Upper lobe of right lung (tissue), 1 donor: ENCODE measurements at regions not wholly inside any gene's neighbourhood (a gene's known extent, or its start where the extent isn't known, plus 50 kb on each side); places are given as distances from the start of the nearest gene placed in this dataset.

Experiments
- ATAC-seq: fragments of 200-7000 bp; cut with Tn5 transposase; one replicate; pipeline ENCODE4 v1.9.1; 2020; ENCODE audit warnings: mild to moderate bottlenecking, moderate library complexity
- DNase-seq: peaks from one replicate; pipeline ENCODE4 v3.0.0-alpha.2; 2020
- H3K27ac ChIP-seq: fragments of 200-600 bp; one replicate; pipeline ENCODE4 v1.8.0; 2022
- H3K27me3 ChIP-seq: fragments of 200-600 bp; one replicate; pipeline ENCODE4 v1.8.0; 2022; ENCODE audit warnings: mild to moderate bottlenecking
- H3K36me3 ChIP-seq: fragments of 200-600 bp; one replicate; pipeline ENCODE4 v1.8.0; 2022
- H3K4me1 ChIP-seq: fragments of 200-600 bp; one replicate; pipeline ENCODE4 v1.8.0; 2022
- H3K4me3 ChIP-seq: fragments of 200-600 bp; one replicate; pipeline ENCODE4 v1.8.0; 2022; ENCODE audit warnings: mild to moderate bottlenecking
- H3K9me3 ChIP-seq: fragments of 200-600 bp; one replicate; pipeline ENCODE4 v1.8.0; 2022
- CTCF ChIP-seq: fragments of 200-600 bp; IDR thresholded peaks from one replicate; pipeline ENCODE4 v1.8.0; 2022; ENCODE audit warnings: antibody characterized with exemption
- intact Hi-C: fragments of 100-400 bp; cut with DNase I; formaldehyde crosslinking; loops from one replicate; pipeline ENCODE4 v1.11.0; 2022
- donor health status: DM: no; HTN: yes; CAD: no; lungs with severe emphysema.

- H3K36me3 ChIP-seq, result no peaks in the 10 kb centered on the region
- no peak overlapping the region for H3K4me3 ChIP-seq
- TF ChIP-seq CTCF, result no peak
- ATAC-seq (no peak), DNase-seq (no peak)
- H3K9me3 ChIP-seq, result no peaks in the 10 kb centered on the region
- H3K27me3 ChIP-seq, result no peaks in the 10 kb centered on the region
- intact Hi-C loops, result no loop called here
- H3K27ac ChIP-seq, result no peak overlapping the region
- H3K4me1 ChIP-seq, result no peaks in the 10 kb centered on the region
Measured at GRCh38 chr9:108486831-108487230, 369.0 kb downstream of the ACTL7B start.

GRCh38 chr9:108484468-108484867, 371.3 kb downstream of the ACTL7B start:
- Histone ChIP-seq H3K27me3 (no peaks in the 10 kb centered on the region), H3K9me3 (no peaks in the 10 kb centered on the region), H3K27ac (no peak overlapping the region), H3K4me1 (no peaks in the 10 kb centered on the region), H3K36me3 (no peaks in the 10 kb centered on the region), H3K4me3 (no peak overlapping the region)
- ATAC-seq (no peak), DNase-seq (no peak)
- intact Hi-C loops, result no loop called here
- no peak for TF ChIP-seq CTCF

GRCh38 chr9:108483676-108484075, 372.1 kb downstream of the ACTL7B start:
- Histone ChIP-seq H3K27ac (no peak overlapping the region), H3K4me1 (no peaks in the 10 kb centered on the region), H3K9me3 (no peaks in the 10 kb centered on the region), H3K36me3 (no peaks in the 10 kb centered on the region), H3K4me3 (no peak overlapping the region), H3K27me3 (no peaks in the 10 kb centered on the region)
- DNase-seq (no peak), ATAC-seq (no peak)
- TF ChIP-seq CTCF, result no peak
- intact Hi-C loops, result no loop called here

- no peak for ATAC-seq
- TF ChIP-seq CTCF, result no peak
- Histone ChIP-seq H3K27ac (no peak overlapping the region), H3K9me3 (no peaks in the 10 kb centered on the region), H3K4me1 (no peaks in the 10 kb centered on the region), H3K4me3 (no peak overlapping the region), H3K36me3 (no peaks in the 10 kb centered on the region), H3K27me3 (no peaks in the 10 kb centered on the region)
- no peak for DNase-seq
- intact Hi-C loops, result no loop called here
Measured at GRCh38 chr9:108479989-108480652, 375.7 kb downstream of the ACTL7B start.

- Histone ChIP-seq H3K4me3 (no peak overlapping the region), H3K9me3 (no peaks in the 10 kb centered on the region), H3K4me1 (no peaks in the 10 kb centered on the region), H3K27ac (no peak overlapping the region), H3K27me3 (no peaks in the 10 kb centered on the region), H3K36me3 (no peaks in the 10 kb centered on the region)
- no peak for TF ChIP-seq CTCF
- intact Hi-C loops, result no loop called here
- ATAC-seq, result no peak
- DNase-seq, result no peak
Measured at GRCh38 chr9:108478431-108479332, 377.1 kb downstream of the ACTL7B start.
